ENCODE measurements at regions not wholly inside any gene's neighbourhood (a gene's known extent, or its start where the extent isn't known, plus 50 kb on each side); places are given as distances from the start of the nearest gene placed in this dataset.

- Histone ChIP-seq H3K14ac (ENCODE audit: insufficient read length) (no peak overlapping the region), H3K79me2 (ENCODE audit: control insufficient read depth in 1 of 2, insufficient read depth in 2 of 2, low read length in 2 of 2) (no peaks in the 10 kb centered on the region), H4K8ac (ENCODE audit: extremely low read depth, insufficient read depth, low read length) (no peak overlapping the region; the same call in 1 of the 2 replicates), H3K27ac (ENCODE audit: low read depth, low read length) (no peak overlapping the region), H3K4me1 (replicated peaks in 1 of 4; ENCODE audit: control insufficient read depth in 3 of 4, insufficient read depth in 4 of 4, low read length in 3 of 4) (peaks cover 5 to 13% (median 9%) of the 10 kb centered on the region in 4 experiments), H4K91ac (replicated peaks; ENCODE audit: insufficient read length, low read length) (no peak overlapping the region), H3K27me3 (replicated peaks in 1 of 4; ENCODE audit: control insufficient read depth in 3 of 4, extremely low read depth in 1 of 4, insufficient read depth in 3 of 4, low read length in 3 of 4) (no peaks in the 10 kb centered on the region), H2BK20ac (ENCODE audit: low read length) (no peak overlapping the region), H3K4ac (replicated peaks; ENCODE audit: insufficient read length, low read depth, low read length) (no peak overlapping the region), H4K20me1 (replicated peaks in 1 of 2; ENCODE audit: control insufficient read depth in 1 of 2, insufficient read depth in 2 of 2, low read length in 2 of 2) (no peaks in the 10 kb centered on the region), H3K4me2 (ENCODE audit: insufficient read depth in 1 of 2, low read depth in 2 of 2, low read length in 2 of 2) (no peak overlapping the region), H2AFZ (ENCODE audit: low read length) (0 out of 2 replicates have a peak overlapping the region, but pooled peaks have one; percentile 81), H4K5ac (ENCODE audit: insufficient read length, low read depth, low read length) (no peak overlapping the region), H3K9ac (replicated peaks in 1 of 4; ENCODE audit: extremely low read depth in 1 of 4, low read depth in 3 of 4, low read length in 3 of 4) (no peak overlapping the region), H3K9me3 (ENCODE audit: insufficient read depth in 2 of 2, low read depth in 1 of 2, low read length in 1 of 2) (no peaks in the 10 kb centered on the region; a peak in 1 of 4 replicates), H2BK12ac (ENCODE audit: low read depth, low read length) (no peak overlapping the region), H3K4me3 (ENCODE audit: extremely low read depth in 1 of 4, insufficient read depth in 2 of 4, low read depth in 3 of 4, low read length in 4 of 4) (no peak overlapping the region), H2BK5ac (ENCODE audit: low read depth, low read length) (no peak overlapping the region), H3K23me2 (ENCODE audit: low read depth, low read length) (no peaks in the 10 kb centered on the region), H2AK5ac (ENCODE audit: low read depth, low read length) (no peak overlapping the region), H3K23ac (ENCODE audit: insufficient read length) (no peak overlapping the region), H2BK120ac (replicated peaks; ENCODE audit: low read depth, low read length) (no peak overlapping the region), H3K18ac (ENCODE audit: extremely low read depth, low read length) (no peak overlapping the region; the same call in 1 of the 2 replicates), H2BK15ac (ENCODE audit: low read length) (no peak overlapping the region), H3K36me3 (ENCODE audit: control insufficient read depth in 2 of 4, insufficient read depth in 4 of 4, low read length in 3 of 4) (no peaks in the 10 kb centered on the region), H3K79me1 (ENCODE audit: low read depth, low read length) (no peaks in the 10 kb centered on the region), H3K56ac (replicated peaks; ENCODE audit: insufficient read length, low read depth, low read length) (no peak overlapping the region)
- POLR2A ChIA-PET (ENCODE audit: partially characterized antibody): no interaction called here
- no peak for FAIRE-seq
- CTCF ChIA-PET (ENCODE audit: partially characterized antibody): interaction anchor here (0.7 kb wide), 1 partner anchor 19 kb away, joined by 3 read pairs; no protein-coding TSS in a partner anchor
- WGBS, 2 experiments (ENCODE audit: extremely low coverage in 1 of 2, insufficient coverage in 1 of 2, insufficient read length in 1 of 2, insufficient replicate concordance in 2 of 2, low coverage in 1 of 2, low lambda C conversion rate in 2 of 2, missing lambda C conversion rate in 1 of 2): 92% methylated on average over 18 of the region's 18 CpGs; no CpG with 5 or more reads in 1 of the 2 experiments
- no peak for DNase-seq (ENCODE audit: low read depth in 1 of 2, low spot score in 2 of 2)
- no peak for TF ChIP-seq EZH2 (IDR thresholded peaks at IDR 0.05; ENCODE audit: low read depth, low read length, severe bottlenecking)
- no peak for TF ChIP-seq BRCA1 (IDR thresholded peaks at IDR 0.05; ENCODE audit: low read depth, low read length)
- no peak for TF ChIP-seq SIRT6 (IDR thresholded peaks at IDR 0.05; ENCODE audit: low read length)
- TF ChIP-seq SP2 (IDR thresholded peaks at IDR 0.05; ENCODE audit: low read length): no peak
- no peak for TF ChIP-seq TAF1 (IDR thresholded peaks at IDR 0.05; ENCODE audit: low read depth, low read length)
- no peak for TF ChIP-seq ZNF274 (IDR thresholded peaks at IDR 0.05; ENCODE audit: borderline replicate concordance, extremely low read depth, low read length)
- TF ChIP-seq KDM1A (IDR thresholded peaks at IDR 0.05; ENCODE audit: borderline replicate concordance, low read length): no peak
- TF ChIP-seq POLR2AphosphoS5 (IDR thresholded peaks at IDR 0.05; ENCODE audit: low read depth, low read length): no peak
Measured at GRCh38 chr3:20254268-20255117, 68.5 kb upstream of the SGO1 start.
